Type B pancreatic cell (in vitro differentiated cells): ENCODE measurements at regions not wholly inside any gene's neighbourhood (a gene's known extent, or its start where the extent isn't known, plus 50 kb on each side); places are given as distances from the start of the nearest gene placed in this dataset.

Experiments
- DNase-seq: peaks from one replicate; pipeline ENCODE4 v3.0.0; 2021; ENCODE audit warnings: mixed read lengths; ENCODE audit not compliant: unreplicated experiment; ENCODE audit errors: extremely low spot score
- H3K27ac Mint-ChIP-seq: 2 replicates; pipeline ENCODE4 v1.8.0; 2021; ENCODE audit warnings: mild to moderate bottlenecking, mixed read lengths
- H3K27me3 Mint-ChIP-seq: 2 replicates; pipeline ENCODE4 v1.8.0; 2021; ENCODE audit warnings: mixed read lengths
- H3K36me3 Mint-ChIP-seq: 2 replicates; pipeline ENCODE4 v1.8.0; 2021; ENCODE audit warnings: mixed read lengths
- H3K4me1 Mint-ChIP-seq: one replicate; pipeline ENCODE4 v1.8.0; 2021; ENCODE audit warnings: mixed read lengths; ENCODE audit not compliant: unreplicated experiment
- H3K4me3 Mint-ChIP-seq: 2 replicates; pipeline ENCODE4 v1.8.0; 2021; ENCODE audit warnings: mild to moderate bottlenecking, mixed read lengths
- H3K9me3 Mint-ChIP-seq: 2 replicates; pipeline ENCODE4 v1.8.0; 2021; ENCODE audit warnings: mixed read lengths
- TF ChIP-seq, protein P1 (sequence below): fragments of 200-600 bp; sonication (generic); conservative IDR thresholded peaks from 2 replicates; pipeline ENCODE4 v1.5.0; 2021; ENCODE audit warnings: antibody characterized with exemption, mild to moderate bottlenecking

DNA sequence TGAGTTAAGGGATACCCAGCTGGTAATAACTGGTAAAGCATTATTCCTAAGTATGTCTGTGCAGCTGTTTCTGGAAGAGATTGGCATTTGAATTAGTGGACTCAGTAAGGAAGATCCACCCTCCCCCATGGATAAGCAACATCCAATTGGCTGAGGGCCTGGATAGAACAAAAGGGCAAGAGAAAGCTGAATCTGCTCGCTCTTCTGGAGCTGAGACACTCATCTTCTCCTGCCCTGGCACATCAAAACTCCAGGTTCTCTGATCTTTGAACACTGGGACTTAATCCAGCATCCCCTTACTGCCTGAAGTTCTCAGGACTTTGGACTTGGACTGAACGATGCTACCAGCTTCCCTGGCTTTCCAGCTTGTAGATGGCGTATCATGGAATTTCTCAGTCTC is 63.1 kb upstream of the CNOT2 start:
- H3K9me3 Mint-ChIP-seq = no peaks in the 10 kb centered on the region
- H3K4me1 Mint-ChIP-seq = peaks cover 9% of the 10 kb centered on the region
- TF ChIP-seq, protein P1, sequence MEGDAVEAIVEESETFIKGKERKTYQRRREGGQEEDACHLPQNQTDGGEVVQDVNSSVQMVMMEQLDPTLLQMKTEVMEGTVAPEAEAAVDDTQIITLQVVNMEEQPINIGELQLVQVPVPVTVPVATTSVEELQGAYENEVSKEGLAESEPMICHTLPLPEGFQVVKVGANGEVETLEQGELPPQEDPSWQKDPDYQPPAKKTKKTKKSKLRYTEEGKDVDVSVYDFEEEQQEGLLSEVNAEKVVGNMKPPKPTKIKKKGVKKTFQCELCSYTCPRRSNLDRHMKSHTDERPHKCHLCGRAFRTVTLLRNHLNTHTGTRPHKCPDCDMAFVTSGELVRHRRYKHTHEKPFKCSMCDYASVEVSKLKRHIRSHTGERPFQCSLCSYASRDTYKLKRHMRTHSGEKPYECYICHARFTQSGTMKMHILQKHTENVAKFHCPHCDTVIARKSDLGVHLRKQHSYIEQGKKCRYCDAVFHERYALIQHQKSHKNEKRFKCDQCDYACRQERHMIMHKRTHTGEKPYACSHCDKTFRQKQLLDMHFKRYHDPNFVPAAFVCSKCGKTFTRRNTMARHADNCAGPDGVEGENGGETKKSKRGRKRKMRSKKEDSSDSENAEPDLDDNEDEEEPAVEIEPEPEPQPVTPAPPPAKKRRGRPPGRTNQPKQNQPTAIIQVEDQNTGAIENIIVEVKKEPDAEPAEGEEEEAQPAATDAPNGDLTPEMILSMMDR = no peak
- no peak overlapping the region for H3K27ac Mint-ChIP-seq
- H3K27me3 Mint-ChIP-seq = no peaks in the 10 kb centered on the region
- no peak overlapping the region for H3K4me3 Mint-ChIP-seq
- DNase-seq = no peak
- H3K36me3 Mint-ChIP-seq = peaks cover 4% of the 10 kb centered on the region

DNA sequence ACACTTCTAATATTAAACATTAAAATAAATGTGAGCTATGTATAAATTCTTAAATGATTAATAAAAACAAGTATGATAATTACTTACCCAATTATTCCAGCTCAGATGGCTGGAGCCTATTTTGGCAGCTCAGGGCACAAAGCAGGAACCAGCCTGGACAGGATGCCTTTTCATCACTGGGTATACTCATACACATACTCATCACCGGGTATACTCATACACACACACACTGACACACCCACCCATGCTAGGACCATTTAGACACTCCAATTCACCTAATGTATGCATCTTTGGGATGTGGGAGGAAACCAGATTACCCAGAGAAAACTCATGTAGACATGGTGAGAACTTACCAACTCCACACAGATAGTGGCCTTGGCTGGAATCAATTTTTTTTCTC is 57.9 kb upstream of the CNOT2 start:
- no peak for DNase-seq
- H3K9me3 Mint-ChIP-seq = no peaks in the 10 kb centered on the region
- no peaks in the 10 kb centered on the region for H3K4me1 Mint-ChIP-seq
- H3K36me3 Mint-ChIP-seq = peaks cover 4% of the 10 kb centered on the region
- no peaks in the 10 kb centered on the region for H3K27me3 Mint-ChIP-seq
- no peak overlapping the region for H3K27ac Mint-ChIP-seq
- TF ChIP-seq, protein P1 = no peak
- H3K4me3 Mint-ChIP-seq = no peak overlapping the region

DNA sequence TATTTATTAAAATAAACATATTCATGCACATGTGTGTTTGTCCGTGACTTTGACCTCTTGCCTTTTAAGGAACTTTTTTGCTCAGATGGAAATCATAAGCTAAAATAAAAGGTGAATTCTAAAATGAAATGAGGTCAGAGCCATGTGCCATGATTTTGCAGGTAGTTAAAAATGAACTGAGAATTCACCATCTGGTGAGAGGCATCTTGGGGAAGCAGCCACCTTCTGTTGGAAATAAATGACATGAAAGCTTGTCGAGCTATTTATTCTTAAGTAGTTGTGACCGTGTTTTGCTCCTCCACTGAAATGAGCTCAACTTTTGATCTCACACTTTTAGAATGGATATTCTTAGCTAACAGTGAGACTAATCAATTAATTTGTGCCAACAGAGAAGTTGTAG is 56.8 kb upstream of the CNOT2 start:
- H3K4me1 Mint-ChIP-seq = peaks cover 5% of the 10 kb centered on the region
- no peak overlapping the region for H3K4me3 Mint-ChIP-seq
- H3K36me3 Mint-ChIP-seq = peaks cover 4% of the 10 kb centered on the region
- no peak overlapping the region for H3K27ac Mint-ChIP-seq
- H3K9me3 Mint-ChIP-seq = peaks cover 5% of the 10 kb centered on the region
- DNase-seq = no peak
- TF ChIP-seq, protein P1 = no peak
- no peaks in the 10 kb centered on the region for H3K27me3 Mint-ChIP-seq

DNA sequence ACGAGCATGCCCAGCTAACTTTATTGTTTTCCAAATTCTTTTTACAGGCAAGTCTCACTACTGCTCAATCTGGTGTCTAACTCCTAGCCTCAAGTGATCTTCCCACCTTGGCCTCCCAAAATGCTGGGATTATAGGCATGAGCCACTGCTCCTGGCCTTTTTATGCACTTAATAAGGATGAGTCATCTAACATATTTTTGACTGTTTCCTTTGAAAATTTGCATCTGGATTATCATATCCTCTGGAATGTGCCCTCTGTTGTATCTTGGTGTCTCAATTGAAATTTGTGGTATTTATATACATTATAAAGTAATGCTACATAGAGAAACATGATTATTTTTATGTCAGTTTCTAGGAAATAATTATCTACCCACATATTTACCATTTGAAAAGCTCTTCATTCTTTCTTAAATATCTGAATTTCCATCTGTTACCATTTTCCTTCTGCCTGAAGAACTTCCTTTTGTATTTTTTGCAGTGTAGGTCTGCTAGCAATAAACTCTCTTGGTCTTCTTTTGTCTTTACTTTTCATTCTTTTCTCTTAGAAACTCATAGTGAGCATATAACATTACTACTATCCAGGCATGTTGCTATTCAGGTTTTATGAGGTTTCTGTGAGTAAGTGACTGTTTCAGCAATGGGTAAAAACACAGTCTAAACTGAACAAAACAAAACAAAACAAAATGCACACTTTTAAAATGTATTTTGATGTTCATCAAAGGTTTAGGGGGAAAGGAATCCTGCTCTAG is 52.8 kb upstream of the CNOT2 start:
- H3K4me1 Mint-ChIP-seq = peaks cover 5% of the 10 kb centered on the region
- peak overlapping the region; percentile 77 for H3K27ac Mint-ChIP-seq
- DNase-seq = no peak
- TF ChIP-seq, protein P1 = no peak
- peaks cover 5% of the 10 kb centered on the region for H3K9me3 Mint-ChIP-seq
- H3K36me3 Mint-ChIP-seq = no peaks in the 10 kb centered on the region
- H3K27me3 Mint-ChIP-seq = no peaks in the 10 kb centered on the region
- H3K4me3 Mint-ChIP-seq = peak overlapping the region; percentile 53
